Stimulated activated CD8-positive, alpha-beta memory T cell treated with anti-CD3 and anti-CD28 coated beads, Interleukin-2, amount 100 ng/mL, for 1 hour (primary cell): ENCODE measurements at regions not wholly inside any gene's neighbourhood (a gene's known extent, or its start where the extent isn't known, plus 50 kb on each side); places are given as distances from the start of the nearest gene placed in this dataset.
A peak's percentile ranks its signal among the peaks of the same experiment; 100 is the strongest.
"Not testable (repeated sequence)": the region's sequence is repeated elsewhere in the genome, so short reads cannot be mapped to it uniquely, and the experiment has no call there.

Experiments
- DNase-seq, 2 donors: peaks; one replicate each; pipeline ENCODE4 v3.0.0-alpha.2; 2020; ENCODE audit warnings: low read depth in 2 of 2

DNA sequence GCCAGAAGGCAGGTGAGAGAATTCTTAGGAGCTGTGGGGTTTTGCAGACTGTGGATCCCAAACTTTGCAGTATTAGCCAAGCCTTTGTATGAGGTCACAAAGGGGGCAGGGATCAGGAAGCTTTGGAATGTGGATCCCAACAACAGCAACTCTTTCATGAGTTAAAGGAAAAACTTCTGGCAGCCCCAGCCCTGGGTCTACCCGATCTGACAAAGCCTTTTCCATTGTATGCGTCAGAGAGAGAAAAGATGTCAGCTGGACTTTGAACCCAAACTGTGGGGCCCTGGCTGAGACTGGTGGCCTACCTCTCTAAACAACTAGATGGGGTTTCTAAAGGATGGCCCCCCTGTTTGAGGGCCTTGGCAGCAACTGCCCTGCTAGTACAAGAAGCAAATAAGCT is 101.8 kb upstream of the OSBPL11 start:
- DNase-seq, result not testable (repeated sequence)

DNA sequence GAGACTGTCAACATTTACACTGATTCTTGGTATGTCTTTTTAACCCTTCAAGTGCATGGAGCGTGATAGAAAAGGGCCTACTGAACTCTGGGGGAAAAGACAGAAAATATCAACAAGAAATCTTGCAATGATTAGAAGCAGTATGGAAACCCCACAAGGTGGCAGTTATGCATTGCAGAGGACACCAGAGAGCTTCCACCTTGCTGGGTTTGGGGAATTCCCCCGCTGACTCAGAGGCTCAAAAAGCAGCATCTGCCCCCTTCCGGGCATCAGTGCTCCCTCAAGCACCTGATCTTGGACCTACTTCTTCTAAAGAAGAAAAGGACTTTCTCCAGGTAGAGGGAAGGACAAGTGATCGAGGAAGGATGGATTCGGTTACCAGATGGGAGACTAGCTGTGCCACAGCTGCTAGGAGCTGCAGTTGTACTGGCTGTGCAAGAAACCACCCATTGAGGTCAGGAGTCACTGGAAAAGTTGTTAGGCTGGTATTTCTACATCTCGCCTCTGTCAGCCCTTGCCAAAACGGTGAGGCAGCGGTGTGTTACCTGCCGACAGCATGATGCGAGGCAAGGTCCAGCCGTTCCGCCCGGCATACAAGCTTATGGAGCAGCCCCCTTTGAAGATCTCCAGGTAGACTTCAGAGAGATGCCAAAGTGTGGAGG is 102.8 kb upstream of the OSBPL11 start:
- not testable (repeated sequence) for DNase-seq

DNA sequence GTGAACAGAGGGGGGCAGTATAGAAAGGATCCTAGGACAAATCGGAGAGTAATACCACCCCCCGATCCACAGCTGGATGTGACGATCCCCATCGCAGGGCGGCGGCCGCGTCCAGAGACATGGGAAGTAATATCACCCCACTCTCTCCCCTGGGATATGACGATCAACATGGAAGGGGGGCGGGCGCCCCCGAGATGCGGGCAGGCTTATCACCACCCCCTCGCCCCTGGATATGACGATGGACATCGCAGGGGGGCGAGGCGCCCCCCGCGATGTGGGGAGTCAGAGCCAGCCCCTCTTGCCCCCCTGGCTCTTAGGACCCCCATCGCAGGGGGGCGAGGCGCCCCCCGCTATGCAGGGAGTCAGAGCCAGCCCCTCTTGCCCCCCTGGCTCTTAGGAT is 120.4 kb upstream of the OSBPL11 start:
- no peak for DNase-seq

DNA sequence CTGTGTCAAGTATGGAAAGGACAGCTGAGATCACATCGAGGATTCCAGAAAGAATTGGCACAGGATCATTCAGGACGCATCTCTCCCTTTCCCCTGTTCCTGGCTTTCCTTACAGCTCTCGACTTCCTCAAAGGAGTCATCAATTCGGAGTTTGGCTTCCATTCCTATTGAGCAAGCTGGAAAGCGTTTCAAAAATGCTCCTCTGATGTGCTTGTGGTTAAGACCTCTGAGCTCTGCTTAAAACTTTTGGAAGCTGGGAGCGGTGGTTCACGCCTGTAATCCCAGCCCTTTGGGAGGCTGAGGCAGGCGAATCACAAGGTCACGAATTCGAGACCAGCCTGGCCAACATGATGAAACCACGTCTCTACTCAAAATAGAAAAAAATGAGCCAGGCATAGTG is 136.9 kb upstream of the OSBPL11 start:
- not testable (repeated sequence) for DNase-seq

DNA sequence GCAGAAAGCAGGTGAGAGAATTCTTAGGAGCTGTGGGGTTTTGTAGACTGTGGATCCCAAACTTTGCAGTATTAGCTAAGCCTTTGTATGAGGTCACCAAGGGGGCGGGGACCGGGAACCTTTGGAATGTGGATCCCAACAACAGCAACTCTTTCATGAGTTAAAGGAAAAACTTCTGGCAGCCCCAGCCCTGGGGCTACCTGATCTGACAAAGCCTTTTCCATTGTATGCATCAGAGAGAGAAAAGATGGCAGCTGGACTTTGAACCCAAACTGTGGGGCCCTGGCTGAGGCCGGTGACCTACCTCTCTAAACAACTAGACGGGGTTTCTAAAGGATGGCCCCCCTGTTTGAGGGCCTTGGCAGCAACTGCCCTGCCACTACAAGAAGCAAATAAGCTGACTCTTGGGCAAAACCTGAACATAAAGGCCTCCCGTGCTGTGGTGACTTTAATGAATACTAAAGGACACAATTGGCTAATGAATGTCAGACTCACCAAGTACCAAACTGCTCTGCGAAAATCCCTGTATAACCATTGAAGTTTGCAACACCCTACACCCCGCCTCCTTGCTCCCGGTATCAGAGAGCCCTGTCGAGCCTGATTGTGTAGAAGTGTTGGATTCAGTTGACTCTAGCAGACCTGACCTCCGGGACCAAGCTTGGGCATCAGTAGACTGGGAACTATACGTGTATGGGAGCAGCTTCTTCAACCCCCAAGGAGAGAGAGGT is 146.9 kb upstream of the OSBPL11 start:
- not testable (repeated sequence) for DNase-seq

DNA sequence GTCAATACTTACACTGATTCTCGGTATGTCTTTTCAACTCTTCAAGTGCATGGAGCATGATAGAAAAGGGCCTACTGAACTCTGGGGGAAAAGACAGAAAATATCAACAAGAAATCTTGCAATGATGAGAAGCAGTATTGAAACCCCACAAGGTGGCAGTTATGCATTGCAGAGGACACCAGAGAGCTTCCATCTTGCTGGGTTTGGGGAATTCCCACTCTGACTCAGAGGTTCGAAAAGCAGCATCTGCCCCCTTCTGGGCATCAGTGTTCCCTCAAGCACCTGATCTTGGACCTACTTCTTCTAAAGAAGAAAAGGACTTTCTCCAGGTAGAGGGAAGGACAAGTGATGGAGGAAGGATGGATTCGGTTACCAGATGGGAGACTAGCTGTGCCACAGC is 147.5 kb upstream of the OSBPL11 start:
- DNase-seq, result not testable (repeated sequence)

DNA sequence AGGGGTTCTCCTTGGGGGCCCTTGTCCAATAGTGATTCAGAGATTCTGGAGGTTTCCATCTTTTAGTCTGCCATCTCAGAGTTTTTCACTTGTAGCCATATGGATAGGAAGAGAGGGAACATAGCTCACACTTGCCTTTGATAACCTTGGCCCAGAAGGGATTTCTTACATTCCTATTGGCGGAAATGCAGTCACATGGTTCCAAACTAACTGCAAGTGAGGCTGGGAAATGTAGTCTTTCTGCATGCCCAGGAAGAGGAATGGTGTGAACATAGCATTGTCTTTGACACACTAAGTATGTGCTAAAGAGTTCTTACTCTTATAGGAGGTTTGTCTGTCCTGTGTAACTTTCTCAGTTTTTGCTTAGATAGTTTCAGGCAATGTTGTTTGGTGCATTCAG is 161.8 kb upstream of the OSBPL11 start:
- DNase-seq, result not testable (repeated sequence)

DNA sequence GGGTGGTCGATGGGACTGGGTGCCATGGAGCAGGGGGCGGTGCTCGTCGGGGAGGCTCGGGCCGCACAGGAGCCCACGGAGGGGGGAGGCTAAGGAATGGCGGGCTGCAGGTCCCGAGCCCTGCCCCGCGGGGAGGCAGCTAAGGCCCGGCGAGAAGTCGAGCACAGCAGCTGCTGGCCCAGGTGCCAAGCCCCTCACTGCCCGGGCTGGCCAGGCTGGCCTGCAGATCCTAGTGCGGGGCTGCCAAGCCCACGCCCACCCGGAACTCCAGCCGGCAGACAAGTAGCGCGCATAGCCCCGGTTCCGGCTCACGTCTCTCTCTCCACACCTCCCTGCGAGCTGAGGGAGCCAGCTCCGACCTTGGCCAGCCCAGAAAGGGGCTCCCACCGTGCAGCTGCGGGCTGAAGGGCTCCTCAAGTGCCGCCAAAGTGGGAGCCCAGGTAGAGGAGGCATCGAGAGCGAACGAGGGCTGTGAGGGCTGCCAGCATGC is 163.4 kb upstream of the OSBPL11 start:
- not testable (repeated sequence) for DNase-seq

DNA sequence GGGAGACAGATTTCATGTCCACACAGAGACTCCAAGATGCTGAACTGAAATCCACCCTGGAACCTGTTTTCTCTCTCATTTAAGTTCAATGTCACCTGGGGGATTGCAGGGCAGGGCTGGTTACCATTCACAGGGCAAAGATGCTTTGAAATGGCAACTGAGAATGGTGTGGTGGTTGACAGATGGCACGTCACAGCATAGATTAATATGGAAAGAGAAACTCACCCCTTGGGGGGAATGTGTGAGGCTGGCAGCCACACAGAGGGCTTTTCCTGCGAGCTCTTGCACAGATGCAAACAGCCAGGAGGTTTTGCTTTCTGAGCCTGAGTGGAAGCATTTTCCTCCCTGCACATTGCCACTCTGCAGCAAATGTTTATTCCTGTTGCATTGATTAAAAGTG is 167.3 kb upstream of the OSBPL11 start:
- DNase-seq, result not testable (repeated sequence)

DNA sequence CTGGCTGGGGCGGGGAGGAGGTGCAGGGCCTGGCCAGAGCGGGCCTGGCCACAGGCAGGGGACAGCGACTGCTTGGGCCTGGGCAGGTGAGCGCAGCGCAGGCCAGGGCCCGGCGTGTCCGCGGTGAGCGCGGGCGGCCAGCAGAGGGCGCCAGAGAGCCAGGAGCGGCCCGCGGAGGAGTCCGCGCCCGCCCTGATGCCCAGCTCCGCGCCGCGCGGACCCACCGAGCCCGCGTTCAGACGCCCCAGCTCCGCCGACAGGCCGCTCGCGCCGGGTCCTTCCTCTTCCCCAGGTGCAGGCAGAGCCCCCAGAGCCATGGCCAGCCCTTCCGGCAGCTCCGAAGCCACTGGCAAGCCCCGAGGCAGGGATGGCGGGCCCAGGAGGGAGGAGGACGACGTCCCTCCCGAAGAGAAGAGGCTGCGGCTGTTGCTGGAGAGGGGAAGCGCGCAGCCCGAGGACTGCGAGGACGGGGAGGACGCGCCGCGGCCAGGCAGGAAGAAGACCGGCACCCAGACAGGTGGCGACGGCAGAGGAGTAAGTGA is 171.1 kb upstream of the OSBPL11 start:
- DNase-seq, result peak; percentile 29 to 34

DNA sequence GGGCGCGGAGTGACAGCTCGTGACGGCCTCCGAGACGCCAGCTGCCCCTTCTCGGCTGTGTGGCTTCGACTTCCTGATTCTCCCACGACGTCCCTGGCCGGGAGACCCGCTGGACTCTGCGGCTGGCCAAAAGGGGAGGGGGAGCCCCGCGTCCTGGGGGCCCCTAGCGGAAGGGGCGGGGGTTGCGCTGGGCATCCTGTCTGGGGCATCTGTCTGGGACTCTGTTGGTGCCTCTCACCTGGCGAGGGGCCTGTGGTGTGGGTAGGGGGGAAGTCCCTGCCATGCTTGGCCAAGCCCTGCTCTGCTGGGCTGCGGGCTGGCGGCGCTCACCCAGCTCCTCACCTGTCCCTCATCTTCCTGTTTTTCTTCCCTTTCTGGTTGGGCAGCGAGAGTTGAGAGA is 171.6 kb upstream of the OSBPL11 start:
- DNase-seq, result not testable (repeated sequence)

DNA sequence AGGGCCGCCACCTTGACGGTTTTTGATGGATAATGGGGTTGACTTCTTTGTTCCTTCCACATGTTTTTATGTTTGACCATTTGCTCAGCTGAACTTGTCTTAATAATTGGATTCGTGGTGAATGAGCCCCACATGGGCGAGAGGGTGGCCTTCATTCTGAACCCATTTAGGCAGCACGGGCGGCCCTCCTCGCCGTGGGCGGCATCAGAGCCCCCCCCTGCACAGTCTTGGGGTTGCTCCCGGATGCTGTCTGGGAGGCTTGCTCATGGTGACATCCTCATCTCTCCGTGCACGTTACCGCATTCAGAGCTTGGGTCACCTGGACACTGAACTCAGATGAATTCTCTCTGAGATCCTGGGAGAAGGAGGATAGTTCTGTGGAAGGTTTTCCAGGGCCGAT is 172.3 kb upstream of the OSBPL11 start:
- DNase-seq, result no peak

DNA sequence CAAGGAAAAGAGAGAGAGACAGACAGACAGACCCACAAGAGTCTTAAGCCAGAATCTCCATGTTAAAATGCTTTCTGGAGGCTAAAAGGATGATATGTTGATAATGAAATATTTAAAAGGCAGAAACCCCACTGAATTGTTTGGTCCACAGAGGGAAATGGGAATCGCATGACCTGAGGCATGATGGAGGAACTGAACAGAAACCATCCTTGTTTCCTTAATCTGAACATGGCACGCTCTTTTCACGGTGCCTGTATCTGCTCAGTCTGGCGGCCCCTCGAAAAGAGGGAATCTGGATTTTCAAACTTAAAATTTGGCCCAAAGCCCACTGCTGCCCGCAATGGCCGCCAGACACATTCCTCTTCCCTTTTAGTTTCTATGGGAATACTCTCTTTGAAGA is 173.5 kb upstream of the OSBPL11 start:
- not testable (repeated sequence) for DNase-seq

DNA sequence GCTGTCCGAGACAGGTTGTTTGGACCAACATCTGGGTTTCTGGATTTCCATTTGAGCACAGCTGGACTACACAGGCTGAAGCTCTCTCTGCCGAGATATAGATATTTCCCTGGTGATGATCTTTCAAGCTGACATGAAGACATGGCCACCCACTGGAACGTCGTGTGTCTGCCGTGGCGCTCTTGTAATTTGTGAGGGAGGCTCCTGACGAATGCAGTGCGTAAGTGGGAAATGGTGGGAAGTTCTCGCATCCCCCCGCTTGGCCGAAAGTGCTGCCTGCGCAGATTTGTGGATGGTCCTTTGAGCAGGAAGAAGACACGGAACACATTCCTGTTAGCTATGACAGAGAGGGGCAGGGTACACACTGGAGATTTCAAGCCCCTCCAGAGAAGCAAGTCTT is 176.2 kb upstream of the OSBPL11 start:
- DNase-seq, result not testable (repeated sequence)

DNA sequence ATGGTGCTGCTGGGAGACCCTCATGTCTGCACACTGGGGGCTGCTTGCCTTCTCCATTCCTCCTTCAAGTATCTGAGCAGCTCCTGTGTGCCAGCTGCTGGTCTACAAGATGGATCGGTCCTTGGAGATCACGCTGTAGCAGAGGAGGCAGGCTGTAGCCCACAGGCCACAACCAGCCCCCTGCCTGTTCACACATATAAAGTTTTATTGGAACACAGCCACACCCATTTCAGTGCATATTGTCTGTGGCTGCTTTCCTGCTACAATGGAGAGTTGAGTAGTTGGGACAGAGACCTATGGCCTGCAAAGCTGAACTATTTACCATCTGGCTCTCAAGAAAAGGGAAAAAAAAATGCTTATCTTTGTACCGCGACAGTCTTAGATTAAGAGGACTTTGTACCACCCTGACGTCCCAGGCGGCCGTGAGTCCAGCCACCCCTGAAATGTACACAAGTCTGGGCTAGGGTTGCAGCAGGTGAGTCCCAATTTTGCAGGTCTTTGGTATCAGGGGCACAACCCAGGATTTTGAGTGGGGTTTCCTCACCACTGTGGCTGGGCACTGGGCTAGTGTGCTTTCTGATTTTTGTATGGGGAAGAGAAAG is 179.2 kb upstream of the OSBPL11 start:
- not testable (repeated sequence) for DNase-seq

DNA sequence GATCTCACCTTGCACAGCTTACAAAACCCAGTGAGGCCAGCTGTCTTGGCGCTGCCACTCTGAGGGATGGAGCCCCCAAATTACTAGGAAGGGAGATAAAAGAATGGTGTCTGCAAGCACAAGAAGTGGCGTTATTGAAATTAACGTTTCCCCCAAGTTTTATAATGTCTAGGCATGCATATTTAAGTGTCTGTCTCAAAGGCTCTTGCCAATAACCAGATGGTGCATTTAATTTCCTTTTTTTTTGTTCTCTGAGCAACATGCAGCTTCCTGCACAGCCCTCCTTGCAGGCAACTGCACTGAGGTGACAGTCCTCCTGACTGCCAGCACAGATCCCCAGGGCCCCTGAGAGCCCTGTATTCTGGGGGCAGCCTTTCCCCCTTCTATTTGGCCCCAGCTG is 179.8 kb upstream of the OSBPL11 start:
- not testable (repeated sequence) for DNase-seq

DNA sequence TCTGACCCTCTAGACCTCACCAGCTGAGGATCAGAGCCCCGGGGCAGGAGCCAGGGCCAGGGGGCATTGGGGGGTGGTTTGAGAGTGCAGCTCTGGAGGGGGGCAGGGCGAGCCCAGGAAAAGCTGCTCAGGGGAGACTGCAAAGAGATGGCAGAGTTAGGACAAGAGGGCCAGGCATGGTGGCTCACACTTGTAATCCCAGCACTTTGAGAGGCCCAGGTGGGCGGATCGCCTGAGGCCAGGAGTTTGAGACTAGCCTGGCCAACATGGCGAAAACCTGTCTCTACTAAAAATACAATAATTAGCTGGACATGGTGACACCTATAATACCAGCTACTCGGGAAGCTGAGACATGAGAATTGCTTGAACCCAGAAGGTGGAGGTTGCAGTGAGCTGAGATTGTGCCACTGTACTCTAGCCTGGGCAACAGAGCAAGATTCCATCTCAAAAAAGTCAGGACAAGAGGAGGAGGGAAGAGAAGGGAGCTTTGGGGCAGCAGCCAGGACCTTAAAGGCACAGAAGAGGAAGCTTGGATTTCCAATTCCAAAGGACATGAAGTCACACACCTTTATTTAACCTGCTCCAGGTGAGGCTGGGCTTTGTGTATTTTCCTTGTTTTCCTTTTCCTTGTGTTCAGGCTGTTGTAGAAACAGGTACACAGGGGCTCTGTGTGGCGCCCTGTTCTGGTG is 180.5 kb upstream of the OSBPL11 start:
- not testable (repeated sequence) for DNase-seq

DNA sequence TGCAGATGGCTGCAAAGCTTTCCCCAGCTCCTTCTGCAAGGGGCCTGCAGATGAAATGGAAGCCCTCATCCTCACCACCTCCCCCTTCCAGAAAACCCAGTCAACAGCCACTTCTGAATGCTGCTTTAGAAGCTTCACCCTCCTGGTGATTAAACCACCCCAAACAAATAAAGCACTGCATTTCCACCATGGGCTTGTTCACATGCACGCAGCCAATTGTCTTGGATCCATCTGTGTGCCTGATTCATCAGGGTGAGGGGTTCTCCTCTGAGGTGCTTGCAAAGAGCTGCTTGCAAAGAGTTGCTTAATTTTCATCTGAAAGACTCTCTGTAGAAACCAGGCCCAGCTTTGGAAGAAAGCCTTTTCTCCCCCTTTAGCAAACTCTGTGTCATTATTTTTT is 184.0 kb upstream of the OSBPL11 start:
- DNase-seq, result not testable (repeated sequence)

DNA sequence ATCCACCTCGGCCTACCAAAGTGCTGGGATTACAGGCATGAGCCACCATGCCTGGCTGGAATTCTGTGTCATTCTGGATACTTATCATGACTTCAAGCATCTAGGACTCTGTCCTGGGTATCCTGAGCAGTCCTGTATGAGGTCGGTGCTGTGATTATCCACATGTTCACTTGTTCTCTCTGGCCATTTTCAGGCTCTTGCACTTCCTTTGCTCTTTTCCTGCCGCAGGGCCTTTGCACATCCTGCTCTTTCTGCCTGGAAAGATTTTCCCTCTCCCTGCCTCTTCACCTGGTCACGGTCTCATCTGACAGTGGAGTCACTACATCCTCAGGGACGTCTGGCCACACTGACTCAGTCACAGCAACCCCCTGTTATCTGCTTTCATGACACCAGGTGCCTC is 184.6 kb upstream of the OSBPL11 start:
- not testable (repeated sequence) for DNase-seq

DNA sequence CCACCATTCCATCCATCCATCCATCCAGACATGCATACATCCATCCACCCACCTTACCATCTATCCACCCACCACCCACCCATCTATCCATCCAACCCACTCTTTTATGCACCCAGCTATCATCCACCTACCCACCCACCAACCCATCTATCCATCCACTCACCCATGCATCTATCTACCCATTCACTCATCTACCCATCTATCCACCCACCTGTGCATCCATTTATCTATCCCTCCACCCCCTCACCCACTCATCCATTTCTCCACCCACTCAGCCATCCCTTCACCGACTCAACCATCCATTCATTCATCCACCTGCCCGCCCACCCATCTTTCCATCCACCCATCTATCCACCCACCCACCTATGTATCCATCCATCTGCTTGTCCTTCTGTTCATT is 186.4 kb upstream of the OSBPL11 start:
- DNase-seq, result not testable (repeated sequence)

DNA sequence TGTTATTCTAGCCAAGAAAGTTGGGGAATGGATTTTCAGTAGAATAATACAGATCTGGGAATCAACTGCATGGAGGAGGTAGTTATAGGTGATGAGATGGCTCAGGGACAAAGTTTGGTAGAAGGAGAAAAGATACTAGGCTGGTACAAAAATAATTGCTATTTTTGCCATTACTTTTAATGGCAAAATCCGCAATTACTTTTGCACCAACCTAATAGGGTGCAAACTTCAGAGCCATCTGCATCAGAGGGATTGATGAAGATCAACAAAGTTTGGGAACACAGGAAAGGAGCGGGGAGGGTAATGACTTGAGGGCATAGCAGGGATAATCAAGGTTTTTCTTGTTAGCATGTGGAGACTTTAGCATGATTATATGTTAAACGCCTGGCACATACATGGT is 178.7 kb upstream of the ROPN1B start:
- not testable (repeated sequence) for DNase-seq

DNA sequence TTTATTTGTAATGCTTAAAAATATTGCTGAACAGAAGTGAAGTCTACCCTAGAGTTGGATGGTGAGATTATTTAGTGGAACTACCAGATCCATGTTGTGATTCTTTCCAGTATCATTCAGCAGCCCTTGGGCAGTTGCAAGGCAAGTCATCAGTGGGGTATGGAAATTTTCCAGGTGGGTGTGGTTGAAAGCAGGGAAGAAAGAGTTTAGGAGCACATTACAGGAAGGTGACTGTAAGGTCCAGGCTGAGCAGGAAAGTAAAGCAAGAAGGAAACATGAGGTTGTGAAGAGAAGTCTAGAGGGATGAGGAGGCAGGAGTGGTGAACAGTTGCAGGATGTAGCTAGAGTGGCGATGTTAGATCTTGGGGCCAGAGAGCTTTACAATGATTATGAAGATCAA is 178.0 kb upstream of the ROPN1B start:
- not testable (repeated sequence) for DNase-seq
